ENCODE measurements at regions not wholly inside any gene's neighbourhood (a gene's known extent, or its start where the extent isn't known, plus 50 kb on each side); places are given as distances from the start of the nearest gene placed in this dataset.

DNA sequence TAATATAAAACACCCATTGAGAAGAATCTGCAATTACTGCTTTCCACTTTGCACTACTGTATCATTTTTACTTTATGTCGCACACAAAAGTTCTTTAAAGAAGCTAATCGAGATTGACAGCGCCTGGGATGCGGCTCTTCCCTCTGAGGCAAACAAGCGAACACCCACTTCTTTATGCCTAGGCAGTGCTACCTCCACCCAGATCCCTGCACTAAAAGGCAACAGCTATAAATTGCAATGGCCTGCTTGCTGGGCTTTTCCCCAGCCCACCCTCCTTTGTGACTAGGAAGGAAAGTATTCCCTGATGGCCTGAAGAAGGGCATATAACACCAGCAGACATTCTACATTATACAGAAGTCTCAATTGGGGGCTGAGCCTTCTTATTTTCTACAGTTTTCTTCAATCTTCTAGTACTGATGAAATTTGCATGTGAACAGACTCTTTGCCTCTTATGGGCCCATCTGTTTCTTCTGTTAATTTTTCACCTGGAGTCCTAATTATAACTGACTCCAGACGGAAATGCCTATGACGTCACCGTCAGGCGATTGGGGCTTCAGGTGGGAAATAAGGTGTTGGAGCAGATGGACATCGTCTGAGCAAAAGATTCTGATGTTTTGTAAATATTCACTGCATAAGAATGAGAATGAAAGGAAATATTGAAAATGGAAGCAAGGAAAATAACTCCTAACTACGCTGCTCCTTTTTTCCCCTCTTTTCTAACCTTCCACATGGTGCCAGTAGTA lies 138.9 kb upstream of the DCC start:
- TF ChIP-seq, protein P1, sequence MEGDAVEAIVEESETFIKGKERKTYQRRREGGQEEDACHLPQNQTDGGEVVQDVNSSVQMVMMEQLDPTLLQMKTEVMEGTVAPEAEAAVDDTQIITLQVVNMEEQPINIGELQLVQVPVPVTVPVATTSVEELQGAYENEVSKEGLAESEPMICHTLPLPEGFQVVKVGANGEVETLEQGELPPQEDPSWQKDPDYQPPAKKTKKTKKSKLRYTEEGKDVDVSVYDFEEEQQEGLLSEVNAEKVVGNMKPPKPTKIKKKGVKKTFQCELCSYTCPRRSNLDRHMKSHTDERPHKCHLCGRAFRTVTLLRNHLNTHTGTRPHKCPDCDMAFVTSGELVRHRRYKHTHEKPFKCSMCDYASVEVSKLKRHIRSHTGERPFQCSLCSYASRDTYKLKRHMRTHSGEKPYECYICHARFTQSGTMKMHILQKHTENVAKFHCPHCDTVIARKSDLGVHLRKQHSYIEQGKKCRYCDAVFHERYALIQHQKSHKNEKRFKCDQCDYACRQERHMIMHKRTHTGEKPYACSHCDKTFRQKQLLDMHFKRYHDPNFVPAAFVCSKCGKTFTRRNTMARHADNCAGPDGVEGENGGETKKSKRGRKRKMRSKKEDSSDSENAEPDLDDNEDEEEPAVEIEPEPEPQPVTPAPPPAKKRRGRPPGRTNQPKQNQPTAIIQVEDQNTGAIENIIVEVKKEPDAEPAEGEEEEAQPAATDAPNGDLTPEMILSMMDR (IDR thresholded peaks at IDR 0.05): no peak
- no peak for TF ChIP-seq YY1 (IDR thresholded peaks at IDR 0.05; ENCODE audit: low read depth)
- TF ChIP-seq, protein P2, sequence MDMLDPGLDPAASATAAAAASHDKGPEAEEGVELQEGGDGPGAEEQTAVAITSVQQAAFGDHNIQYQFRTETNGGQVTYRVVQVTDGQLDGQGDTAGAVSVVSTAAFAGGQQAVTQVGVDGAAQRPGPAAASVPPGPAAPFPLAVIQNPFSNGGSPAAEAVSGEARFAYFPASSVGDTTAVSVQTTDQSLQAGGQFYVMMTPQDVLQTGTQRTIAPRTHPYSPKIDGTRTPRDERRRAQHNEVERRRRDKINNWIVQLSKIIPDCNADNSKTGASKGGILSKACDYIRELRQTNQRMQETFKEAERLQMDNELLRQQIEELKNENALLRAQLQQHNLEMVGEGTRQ (IDR thresholded peaks at IDR 0.05; ENCODE audit: borderline replicate concordance, low read depth, low read length): no peak
- no peak for TF ChIP-seq FOSL2 (IDR thresholded peaks at IDR 0.05; ENCODE audit: borderline replicate concordance, low read depth)
- no peak for TF ChIP-seq RCOR1 (IDR thresholded peaks at IDR 0.05; ENCODE audit: low read length)
- no peak for TF ChIP-seq RFX5 (IDR thresholded peaks at IDR 0.05; ENCODE audit: low read length)

Measured in SK-N-SH (cell line).